ENCODE measurements at regions not wholly inside any gene's neighbourhood (a gene's known extent, or its start where the extent isn't known, plus 50 kb on each side); places are given as distances from the start of the nearest gene placed in this dataset.

GRCh38 chr20:22389836-22390542, 194.4 kb downstream of the FOXA2 start (continued):
- TF ChIP-seq CHD7 (IDR thresholded peaks at IDR 0.05; ENCODE audit: insufficient replicate concordance, low read length) (no peak), CEBPB (IDR thresholded peaks at IDR 0.05; ENCODE audit: low read depth, low read length) (peak; percentile 65; the same call in 1 of the 2 replicates), CBX5 (IDR thresholded peaks at IDR 0.05; ENCODE audit: low read depth, low read length) (no peak), TEAD4 (IDR thresholded peaks at IDR 0.05; ENCODE audit: low read depth, low read length) (no peak), JUND (IDR thresholded peaks at IDR 0.05; ENCODE audit: low read length) (peak; percentile 51; the same call in 1 of the 2 replicates), MAFK (IDR thresholded peaks at IDR 0.05; ENCODE audit: low read depth, low read length) (no peak; the same call in 1 of the 2 replicates), GTF2F1 (IDR thresholded peaks at IDR 0.05; ENCODE audit: borderline replicate concordance, low read depth, low read length) (no peak), POLR2A (IDR thresholded peaks at IDR 0.05; ENCODE audit: control extremely low read depth in 1 of 2, low read depth in 2 of 2, low read length in 2 of 2) (no peak), SIN3A (conservative IDR thresholded peaks at IDR 0.05 in 1 of 2, IDR thresholded peaks at IDR 0.05 in 1 of 2; ENCODE audit: low read depth in 1 of 2, low read length in 2 of 2) (0 out of 4 replicates have a peak, but pooled peaks of 1 of the 2 experiments have one; percentile 43), BACH1 (IDR thresholded peaks at IDR 0.05; ENCODE audit: low read length) (no peak; the same call in 1 of the 2 replicates), HDAC2 (IDR thresholded peaks at IDR 0.05; ENCODE audit: borderline replicate concordance in 1 of 2, low read depth in 2 of 2, low read length in 2 of 2) (no peak)

Measured in H1 (cell line).